Suprapubic skin (tissue), 3 donors: ENCODE measurements at regions not wholly inside any gene's neighbourhood (a gene's known extent, or its start where the extent isn't known, plus 50 kb on each side); places are given as distances from the start of the nearest gene placed in this dataset.
"Not testable (repeated sequence)": the region's sequence is repeated elsewhere in the genome, so short reads cannot be mapped to it uniquely, and the experiment has no call there.

Source experiments
- CTCF ChIP-seq, 2 donors: fragments of 200-600 bp in 1 of 2; fragments of 450-650 bp in 1 of 2; sonication (generic) in 1 of 2; IDR thresholded peaks; one replicate each; pipeline ENCODE4 v1.5.1; 2016 to 2019; ENCODE audit warnings: antibody characterized with exemption in 2 of 2, mild to moderate bottlenecking in 1 of 2, moderate library complexity in 1 of 2
- EP300 ChIP-seq: sonication (generic); formaldehyde crosslinking; IDR thresholded peaks from one replicate; pipeline ENCODE4 v1.6.1; 2017; ENCODE audit warnings: antibody characterized with exemption
- POLR2A ChIP-seq, 2 donors: fragments of 450-650 bp; IDR thresholded peaks; one replicate each; pipeline ENCODE4 v1.6.1; 2017; ENCODE audit warnings: antibody characterized with exemption in 2 of 2, mild to moderate bottlenecking in 2 of 2, moderate library complexity in 2 of 2

DNA sequence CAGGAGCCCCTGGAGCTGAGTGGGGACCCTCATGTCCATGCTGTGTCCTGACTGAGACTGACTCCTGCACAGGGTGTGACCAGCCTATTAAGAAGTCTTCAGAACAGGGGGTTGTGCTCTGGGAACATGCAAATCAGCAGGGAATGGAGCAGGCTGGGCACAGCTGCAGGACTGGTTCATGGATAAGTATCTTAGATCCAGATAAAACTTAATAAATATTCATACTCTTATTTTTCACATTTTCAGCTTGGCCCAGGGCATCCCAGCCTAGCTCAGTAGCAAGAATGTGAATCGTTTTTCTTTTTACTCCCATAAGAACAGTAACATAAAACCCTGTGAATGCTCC, 479.7 kb downstream of the RPIA start:
- TF ChIP-seq CTCF (IDR thresholded peaks at IDR 0.05); POLR2A (IDR thresholded peaks at IDR 0.05); EP300: not testable (repeated sequence)
